Activated CD4-positive, alpha-beta T cell treated with anti-CD3 and anti-CD28 coated beads, Interleukin-2, amount 50 U/mL, for 48 hours (primary cell): ENCODE measurements at regions not wholly inside any gene's neighbourhood (a gene's known extent, or its start where the extent isn't known, plus 50 kb on each side); places are given as distances from the start of the nearest gene placed in this dataset.

Experiments used
- DNase-seq, 2 experiments: peaks; one replicate each; pipeline ENCODE4 v3.0.0-alpha.2; 2020

GRCh38 chr3:127371846-127372245, 84.0 kb upstream of the PRR20G start:
- DNase-seq = no peak

GRCh38 chr3:127371334-127371733, 83.5 kb upstream of the PRR20G start:
- DNase-seq = no peak

- no peak for DNase-seq
These were observed 83.1 kb upstream of the PRR20G start for GRCh38 chr3:127370906-127371305.

GRCh38 chr3:127369356-127369935, 81.6 kb upstream of the PRR20G start:
- DNase-seq = no peak

- DNase-seq = no peak
These were observed 80.6 kb upstream of the PRR20G start for GRCh38 chr3:127368186-127369032.

GRCh38 chr3:127367593-127367992, 79.7 kb upstream of the PRR20G start:
- no peak for DNase-seq

GRCh38 chr3:127366383-127366782, 78.5 kb upstream of the PRR20G start:
- DNase-seq = no peak

GRCh38 chr3:127365163-127365798, 77.4 kb upstream of the PRR20G start:
- no peak for DNase-seq

GRCh38 chr3:127363891-127364290, 76.0 kb upstream of the PRR20G start:
- DNase-seq = no peak

GRCh38 chr3:127363171-127363570, 75.3 kb upstream of the PRR20G start:
- DNase-seq = no peak

- no peak for DNase-seq
These were observed 72.8 kb upstream of the PRR20G start for GRCh38 chr3:127360647-127361046.

GRCh38 chr3:127358641-127359040, 70.8 kb upstream of the PRR20G start:
- no peak for DNase-seq

GRCh38 chr3:127356381-127356780, 68.5 kb upstream of the PRR20G start:
- no peak for DNase-seq

- no peak for DNase-seq
These were observed 66.9 kb upstream of the PRR20G start for GRCh38 chr3:127354761-127355160.

- no peak for DNase-seq
These were observed 64.8 kb upstream of the PRR20G start for GRCh38 chr3:127352612-127353011.

- no peak for DNase-seq
These were observed 64.0 kb upstream of the PRR20G start for GRCh38 chr3:127351775-127352350.

GRCh38 chr3:127351321-127351720, 63.5 kb upstream of the PRR20G start:
- no peak for DNase-seq

GRCh38 chr3:127350172-127351050, 62.6 kb upstream of the PRR20G start:
- DNase-seq = no peak

GRCh38 chr3:127349501-127350171, 61.8 kb upstream of the PRR20G start:
- no peak for DNase-seq

GRCh38 chr3:127342735-127343134, 54.9 kb upstream of the PRR20G start:
- no peak for DNase-seq

GRCh38 chr3:127339928-127340861, 52.3 kb upstream of the PRR20G start:
- DNase-seq = no peak
